Keratinocyte (primary cell): ENCODE measurements at regions not wholly inside any gene's neighbourhood (a gene's known extent, or its start where the extent isn't known, plus 50 kb on each side); places are given as distances from the start of the nearest gene placed in this dataset.

Source experiments
- DNase-seq: peaks from one replicate; pipeline ENCODE4 v3.0.0-alpha.2; 2011; ENCODE audit warnings: low read depth, missing footprints, low spot score
- FAIRE-seq: peaks from 2 replicates; lab custom pipeline; 2011; peaks lifted over from hg19 to GRCh38; lab: Jason Lieb, UNC
- H2AFZ ChIP-seq: 2 replicates; pipeline ENCODE4 v1.6.0; 2012; ENCODE audit warnings: low read length, control low read depth, inconsistent platforms; ENCODE audit not compliant: control insufficient read depth
- H3K27ac ChIP-seq: 2 replicates; pipeline ENCODE4 v1.5.1; 2011; ENCODE audit warnings: low read length; ENCODE audit not compliant: control insufficient read depth, insufficient read depth
- H3K27me3 ChIP-seq: 3 replicates; pipeline ENCODE4 v1.6.0; 2011; ENCODE audit warnings: low read length; ENCODE audit not compliant: control insufficient read depth, insufficient read depth; ENCODE audit errors: extremely low read depth
- H3K36me3 ChIP-seq, 2 experiments: 2 replicates in 1 of 2; 3 replicates in 1 of 2; pipeline ENCODE4 v1.5.1; 2011; ENCODE audit warnings: low read length in 2 of 2, mild to moderate bottlenecking in 1 of 2; ENCODE audit not compliant: control insufficient read depth in 2 of 2, insufficient read depth in 2 of 2; ENCODE audit errors: extremely low read depth in 1 of 2
- H3K4me1 ChIP-seq: 3 replicates; pipeline ENCODE4 v1.5.1; 2011; ENCODE audit warnings: low read length; ENCODE audit not compliant: control insufficient read depth, insufficient read depth; ENCODE audit errors: extremely low read depth
- H3K4me2 ChIP-seq: 3 replicates; pipeline ENCODE4 v1.6.0; 2011; ENCODE audit warnings: low read depth, low read length; ENCODE audit not compliant: control insufficient read depth, insufficient read depth; ENCODE audit errors: extremely low read depth
- H3K4me3 ChIP-seq, 3 experiments: fragments of 200-600 bp in 1 of 3; sonication (generic) in 1 of 3; 2 replicates in 2 of 3; 3 replicates in 1 of 3; pipeline ENCODE4 v1.5.1; 2011 to 2016; ENCODE audit warnings: low read length in 3 of 3, mild to moderate bottlenecking in 3 of 3, control low read depth in 2 of 3, inconsistent platforms in 1 of 3, low read depth in 1 of 3, mixed read lengths in 1 of 3, mixed run types in 1 of 3, moderate library complexity in 1 of 3; ENCODE audit not compliant: control insufficient read depth in 2 of 3, insufficient read depth in 2 of 3; ENCODE audit errors: extremely low read depth in 1 of 3
- H3K79me2 ChIP-seq: 2 replicates; pipeline ENCODE4 v1.6.0; 2012; ENCODE audit warnings: low read length; ENCODE audit not compliant: control insufficient read depth, insufficient read depth
- H3K9ac ChIP-seq: 3 replicates; pipeline ENCODE4 v1.6.0; 2011; ENCODE audit warnings: low read length; ENCODE audit not compliant: control insufficient read depth, insufficient read depth; ENCODE audit errors: extremely low read depth
- H3K9me1 ChIP-seq: 3 replicates; pipeline ENCODE4 v1.6.0; 2011; ENCODE audit warnings: low read length; ENCODE audit not compliant: control insufficient read depth, insufficient read depth; ENCODE audit errors: extremely low read depth
- H3K9me3 ChIP-seq: 2 replicates; pipeline ENCODE4 v1.5.1; 2012; ENCODE audit warnings: low read depth, low read length; ENCODE audit not compliant: control insufficient read depth
- H4K20me1 ChIP-seq: 3 replicates; pipeline ENCODE4 v1.6.0; 2011; ENCODE audit warnings: low read length; ENCODE audit not compliant: control insufficient read depth, insufficient read depth; ENCODE audit errors: extremely low read depth
- CTCF ChIP-seq, 3 experiments: IDR thresholded peaks in 1 of 3; conservative IDR thresholded peaks in 1 of 3; optimal IDR thresholded peaks in 1 of 3; 2 replicates in 2 of 3; 3 replicates in 1 of 3; pipeline versions ENCODE3 to v1.5.1; 2011; ENCODE audit warnings: low read length in 3 of 3, mild to moderate bottlenecking in 3 of 3, moderate library complexity in 2 of 3, control low read depth in 1 of 3, inconsistent platforms in 1 of 3; ENCODE audit not compliant: insufficient read depth in 2 of 3; ENCODE audit errors: extremely low read depth in 1 of 3
- EZH2 ChIP-seq: IDR thresholded peaks from one replicate; pipeline ENCODE4 v1.6.1; 2012; ENCODE audit warnings: inconsistent platforms, mild to moderate bottlenecking, low read length, moderate library complexity
- dilution Hi-C: fragments of 300-500 bp; cut with MboI; formaldehyde crosslinking; loops from one replicate; pipeline ENCODE4 v1.7.0; 2020; ENCODE audit warnings: low sequenced_read_pairs; ENCODE audit not compliant: extremely low pct_ligation_motif_present

GRCh38 chr6:15993716-15994228 is 135.1 kb upstream of the MYLIP start:
- peaks cover 3% of the 10 kb centered on the region for H3K27me3 ChIP-seq
- H3K9ac ChIP-seq = no peak overlapping the region
- TF ChIP-seq EZH2 (no peak), CTCF (optimal IDR thresholded peaks at IDR 0.05 in 1 of 3, IDR thresholded peaks at IDR 0.05 in 1 of 3, conservative IDR thresholded peaks at IDR 0.05 in 1 of 3; ENCODE audit: extremely low read depth in 1 of 3, insufficient read depth in 2 of 3, low read length in 3 of 3) (no peak)
- H2AFZ ChIP-seq = no peak overlapping the region
- no peak overlapping the region for H3K4me2 ChIP-seq
- DNase-seq (no peak), FAIRE-seq (no peak)
- no peaks in the 10 kb centered on the region for H3K36me3 ChIP-seq
- no peaks in the 10 kb centered on the region for H3K9me1 ChIP-seq
- no peaks in the 10 kb centered on the region for H3K9me3 ChIP-seq
- H3K27ac ChIP-seq = no peak overlapping the region
- no peaks in the 10 kb centered on the region for H3K79me2 ChIP-seq
- H3K4me1 ChIP-seq = no peaks in the 10 kb centered on the region
- H4K20me1 ChIP-seq = no peaks in the 10 kb centered on the region
- no peak overlapping the region for H3K4me3 ChIP-seq
- dilution Hi-C loops = no loop called here

GRCh38 chr6:15990179-15990578 is 138.7 kb upstream of the MYLIP start:
- H3K4me3 ChIP-seq = no peak overlapping the region
- H3K9me1 ChIP-seq = no peaks in the 10 kb centered on the region
- no peaks in the 10 kb centered on the region for H3K79me2 ChIP-seq
- no peak overlapping the region for H3K4me2 ChIP-seq
- no peak overlapping the region for H3K9ac ChIP-seq
- no peak overlapping the region for H3K27ac ChIP-seq
- TF ChIP-seq CTCF (optimal IDR thresholded peaks at IDR 0.05 in 1 of 3, IDR thresholded peaks at IDR 0.05 in 1 of 3, conservative IDR thresholded peaks at IDR 0.05 in 1 of 3; ENCODE audit: extremely low read depth in 1 of 3, insufficient read depth in 2 of 3, low read length in 3 of 3) (no peak), EZH2 (no peak)
- no peaks in the 10 kb centered on the region for H3K4me1 ChIP-seq
- dilution Hi-C loops = no loop called here
- no peak for DNase-seq
- FAIRE-seq = no peak
- H3K36me3 ChIP-seq = no peaks in the 10 kb centered on the region
- H3K9me3 ChIP-seq = no peaks in the 10 kb centered on the region
- no peaks in the 10 kb centered on the region for H3K27me3 ChIP-seq
- H4K20me1 ChIP-seq = no peaks in the 10 kb centered on the region
- no peak overlapping the region for H2AFZ ChIP-seq
